A549 (cell line): ENCODE measurements at regions not wholly inside any gene's neighbourhood (a gene's known extent, or its start where the extent isn't known, plus 50 kb on each side); places are given as distances from the start of the nearest gene placed in this dataset.

Experiments used
- ATAC-seq, 2 experiments: fragments of 200-7000 bp in 1 of 2; fragments of >200 bp in 1 of 2; cut with Nextera tagmentation in 1 of 2; cut with Tn5 transposase in 1 of 2; 3 replicates each; pipeline versions ENCODE4 v1.8.0 to v1.9.1; 2018 to 2020; ENCODE audit warnings: mild to moderate bottlenecking in 1 of 2, moderate library complexity in 1 of 2
- CTCF ChIA-PET: fragments of 300-600 bp; sonication (Branson Sonifier 250); formaldehyde crosslinking; extraction: SDS; loops from one replicate; lab custom pipeline; 2021; ENCODE audit warnings: antibody characterized with exemption, inconsistent platforms; lab: Yijun Ruan, JAX
- POLR2A ChIA-PET: fragments of 350-600 bp; formaldehyde crosslinking; extraction: SDS; loops from one replicate; lab custom pipeline; 2021; ENCODE audit warnings: antibody characterized with exemption, inconsistent platforms; lab: Yijun Ruan, JAX
- DNase-seq, 2 experiments: peaks; one replicate each; pipeline versions ENCODE4 v3.0.0 to v3.0.0-alpha.2; 2011 to 2016; ENCODE audit warnings: low read depth in 1 of 2, low spot score in 1 of 2
- FAIRE-seq: peaks from 2 replicates; lab custom pipeline; 2011; peaks lifted over from hg19 to GRCh38; lab: Jason Lieb, UNC
- H3K27ac ChIP-seq, 2 experiments: fragments of >200 bp; sonication (Bioruptor Twin); formaldehyde crosslinking; 3 replicates each; pipeline ENCODE4 v1.5.1; 2016 to 2017
- H3K4me1 ChIP-seq: fragments of >200 bp; sonication (Bioruptor Twin); formaldehyde crosslinking; 3 replicates; pipeline ENCODE4 v1.6.1; 2016
- H3K4me2 ChIP-seq: fragments of >200 bp; sonication (Bioruptor Twin); formaldehyde crosslinking; 3 replicates; pipeline ENCODE4 v1.6.1; 2016
- H3K4me3 ChIP-seq: fragments of >200 bp; sonication (Bioruptor Twin); formaldehyde crosslinking; 3 replicates; pipeline ENCODE4 v1.5.1; 2016
- H3K9me3 ChIP-seq: fragments of >200 bp; sonication (Bioruptor Twin); formaldehyde crosslinking; 3 replicates; pipeline ENCODE4 v1.6.1; 2016
- BCL3 ChIP-seq: fragments of >200 bp; sonication (Bioruptor Twin); formaldehyde crosslinking; IDR thresholded peaks from 3 replicates; pipeline ENCODE4 v1.6.1; 2016
- CBX2 ChIP-seq: fragments of 200-600 bp; sonication (generic); IDR thresholded peaks from 2 replicates; pipeline ENCODE4 v1.6.1; 2016; ENCODE audit warnings: low read depth, mild to moderate bottlenecking, borderline replicate concordance
- CBX8 ChIP-seq: fragments of 200-600 bp; sonication (generic); IDR thresholded peaks from 2 replicates; pipeline ENCODE4 v1.6.1; 2016
- CEBPB ChIP-seq, 2 experiments: fragments of >200 bp in 1 of 2; sonication (Bioruptor Twin) in 1 of 2; formaldehyde crosslinking in 1 of 2; IDR thresholded peaks; 2 replicates each; pipeline ENCODE4 v1.6.1; 2012 to 2016
- CHD2 ChIP-seq: fragments of 150-350 bp; IDR thresholded peaks from 2 replicates; pipeline ENCODE4 v1.6.1; 2014; ENCODE audit warnings: low read length; ENCODE audit not compliant: partially characterized antibody
- CTCF ChIP-seq: fragments of >200 bp; sonication (Bioruptor Twin); formaldehyde crosslinking; IDR thresholded peaks from 3 replicates; pipeline ENCODE4 v1.5.1; 2016
- EHMT2 ChIP-seq: fragments of 200-600 bp; sonication (generic); IDR thresholded peaks from 2 replicates; pipeline ENCODE4 v1.6.1; 2016; ENCODE audit warnings: antibody characterized with exemption, low read depth, mild to moderate bottlenecking, moderate library complexity
- FOSB ChIP-seq: fragments of 250-450 bp; sonication (Bioruptor Pico); IDR thresholded peaks from 2 replicates; pipeline ENCODE4 v1.5.0; 2020; ENCODE audit warnings: mild to moderate bottlenecking, moderate library complexity
- FOXS1 ChIP-seq: fragments of 250-450 bp; sonication (Bioruptor Pico); IDR thresholded peaks from 2 replicates; pipeline ENCODE4 v1.5.0; 2020; ENCODE audit warnings: mild to moderate bottlenecking, moderate library complexity
- GATA3 ChIP-seq: IDR thresholded peaks from 2 replicates; pipeline ENCODE4 v1.6.1; 2012; ENCODE audit warnings: borderline replicate concordance
- HEYL ChIP-seq: fragments of 250-450 bp; sonication (Bioruptor Pico); IDR thresholded peaks from 2 replicates; pipeline ENCODE4 v1.8.0; 2021; ENCODE audit warnings: mild to moderate bottlenecking, moderate library complexity
- HOXA7 ChIP-seq: fragments of 250-450 bp; sonication (Bioruptor Pico); IDR thresholded peaks from 2 replicates; pipeline ENCODE4 v1.5.0; 2020; ENCODE audit warnings: mild to moderate bottlenecking, moderate library complexity
- HOXB13 ChIP-seq: fragments of 250-450 bp; sonication (Bioruptor Pico); IDR thresholded peaks from 2 replicates; pipeline ENCODE4 v1.5.0; 2020; ENCODE audit warnings: low read depth, mild to moderate bottlenecking, moderate library complexity
- HOXB5 ChIP-seq: fragments of 250-450 bp; sonication (Bioruptor Pico); IDR thresholded peaks from 2 replicates; pipeline ENCODE4 v1.5.0; 2020; ENCODE audit warnings: mild to moderate bottlenecking, moderate library complexity
- JUNB ChIP-seq: fragments of >200 bp; sonication (Bioruptor Twin); formaldehyde crosslinking; IDR thresholded peaks from 2 replicates; pipeline ENCODE4 v1.6.1; 2016
- KDM5A ChIP-seq: fragments of 200-600 bp; sonication (generic); IDR thresholded peaks from 2 replicates; pipeline ENCODE4 v1.6.1; 2016; ENCODE audit warnings: antibody characterized with exemption, mild to moderate bottlenecking
- MYC ChIP-seq: IDR thresholded peaks from 2 replicates; pipeline ENCODE4 v1.6.1; 2012; ENCODE audit warnings: mild to moderate bottlenecking, inconsistent platforms, low read length, improper control_type of control experiment, borderline replicate concordance
- NFE2L2 ChIP-seq: fragments of 150-350 bp; conservative IDR thresholded peaks from 2 replicates; pipeline ENCODE4 v1.6.1; 2014; ENCODE audit warnings: low read length
- PHF8 ChIP-seq: fragments of 200-600 bp; sonication (generic); IDR thresholded peaks from 2 replicates; pipeline ENCODE4 v1.6.1; 2016; ENCODE audit warnings: low read depth, mild to moderate bottlenecking, antibody characterized with exemption, moderate library complexity, borderline replicate concordance
- RARB ChIP-seq: fragments of 250-450 bp; sonication (Bioruptor Pico); IDR thresholded peaks from 2 replicates; pipeline ENCODE4 v1.8.0; 2021; ENCODE audit warnings: mild to moderate bottlenecking, moderate library complexity
- REST ChIP-seq: fragments of 200-600 bp; sonication (generic); IDR thresholded peaks from 2 replicates; pipeline ENCODE4 v1.6.1; 2016; ENCODE audit warnings: antibody characterized with exemption, mild to moderate bottlenecking, moderate library complexity
- RFX5 ChIP-seq: fragments of 450-650 bp; IDR thresholded peaks from 2 replicates; pipeline ENCODE4 v1.7.1; 2014; ENCODE audit warnings: antibody characterized with exemption, mild to moderate bottlenecking, moderate library complexity
- RNF2 ChIP-seq: fragments of 200-600 bp; sonication (generic); IDR thresholded peaks from 2 replicates; pipeline ENCODE4 v1.6.1; 2016; ENCODE audit warnings: low read depth, mild to moderate bottlenecking, antibody characterized with exemption, moderate library complexity, borderline replicate concordance
- SMC3 ChIP-seq: fragments of >200 bp; sonication (Bioruptor Twin); formaldehyde crosslinking; IDR thresholded peaks from 3 replicates; pipeline ENCODE4 v1.6.1; 2018; ENCODE audit warnings: inconsistent platforms
- TFCP2L1 ChIP-seq: fragments of 250-450 bp; sonication (Bioruptor Pico); IDR thresholded peaks from 2 replicates; pipeline ENCODE4 v1.5.0; 2021; ENCODE audit warnings: mild to moderate bottlenecking
- TP53 ChIP-seq: fragments of 250-450 bp; sonication (Bioruptor Pico); IDR thresholded peaks from 2 replicates; pipeline ENCODE4 v1.5.0; 2021; ENCODE audit warnings: mild to moderate bottlenecking, moderate library complexity
- USF2 ChIP-seq: fragments of 450-650 bp; IDR thresholded peaks from 2 replicates; pipeline ENCODE4 v1.6.1; 2014; ENCODE audit warnings: antibody characterized with exemption
- ZFP36 ChIP-seq: fragments of 450-650 bp; IDR thresholded peaks from 2 replicates; pipeline ENCODE4 v1.6.1; 2014; ENCODE audit warnings: borderline replicate concordance; ENCODE audit not compliant: partially characterized antibody
- WGBS: methylation state at CpG from one replicate; pipeline ENCODE4 v1.1.6; 2017; ENCODE audit errors: missing lambda C conversion rate; 5-methylcytosine and 5-hydroxymethylcytosine counted together

- Histone ChIP-seq H3K4me2 (no peak overlapping the region), H3K4me1 (peaks cover 5% of the 10 kb centered on the region; the same call in 1 of the 3 replicates), H3K9me3 (no peaks in the 10 kb centered on the region), H3K27ac (no peak overlapping the region), H3K4me3 (no peak overlapping the region)
- WGBS: 60% methylated on average over 4 of the region's 4 CpGs
- ChIA-PET POLR2A (no interaction called here), CTCF (no interaction called here)
- TF ChIP-seq CTCF (no peak), BCL3 (no peak), CHD2 (no peak), FOXS1 (CRISPR knock-in tag) (no peak), GATA3 (no peak), MYC (no peak), USF2 (no peak), FOSB (CRISPR knock-in tag) (no peak), CEBPB (IDR thresholded peaks at IDR 0.05) (no peak), RFX5 (no peak), JUNB (no peak), NFE2L2 (no peak), HOXA7 (CRISPR knock-in tag) (no peak), CBX8 (no peak), KDM5A (no peak)
- DNase-seq (no peak), ATAC-seq (no peak), FAIRE-seq (no peak)
These were observed 54.7 kb upstream of the INSYN1 start for GRCh38 chr15:73807865-73808264.

- Histone ChIP-seq H3K4me1 (peaks cover 5% of the 10 kb centered on the region; the same call in 1 of the 3 replicates), H3K4me3 (no peak overlapping the region), H3K27ac (no peak overlapping the region), H3K9me3 (no peaks in the 10 kb centered on the region), H3K4me2 (0 out of 3 replicates have a peak overlapping the region, but pooled peaks have one; percentile 25)
- ChIA-PET POLR2A (no interaction called here), CTCF (interaction anchor here (1.0 to 1.5 kb wide), 2 partner anchors 64 to 105 kb away, joined by 3 to 4 read pairs; no protein-coding TSS in a partner anchor)
- WGBS: 28% methylated on average over 5 of the region's 10 CpGs
- TF ChIP-seq REST (no peak), TP53 (CRISPR knock-in tag) (no peak), RARB (CRISPR knock-in tag) (no peak), FOSB (CRISPR knock-in tag) (no peak), CEBPB (IDR thresholded peaks at IDR 0.05) (no peak), HOXB5 (CRISPR knock-in tag) (no peak), TFCP2L1 (no peak), SMC3 (no peak), USF2 (no peak), HEYL (no peak), CBX2 (no peak), ZFP36 (no peak), RNF2 (no peak), CHD2 (no peak), HOXB13 (CRISPR knock-in tag) (no peak), RFX5 (no peak), PHF8 (no peak), EHMT2 (no peak), GATA3 (no peak), KDM5A (no peak)
- ATAC-seq: peak; percentile 68 to 72
- DNase-seq: peak in 1 of 2 experiments; percentile 21
- no peak for FAIRE-seq
These were observed 56.8 kb upstream of the INSYN1 start for GRCh38 chr15:73809728-73810501.
